GM12891 (cell line): ENCODE measurements at regions not wholly inside any gene's neighbourhood (a gene's known extent, or its start where the extent isn't known, plus 50 kb on each side); places are given as distances from the start of the nearest gene placed in this dataset.

Source experiments
- POLR2A ChIP-seq: IDR thresholded peaks from 2 replicates; pipeline ENCODE4 v1.6.1; 2011; ENCODE audit warnings: low read depth, low read length, control low read depth
- POLR2AphosphoS5 ChIP-seq: IDR thresholded peaks from 2 replicates; pipeline ENCODE4 v1.6.1; 2011; ENCODE audit warnings: low read depth, low read length, control low read depth

DNA sequence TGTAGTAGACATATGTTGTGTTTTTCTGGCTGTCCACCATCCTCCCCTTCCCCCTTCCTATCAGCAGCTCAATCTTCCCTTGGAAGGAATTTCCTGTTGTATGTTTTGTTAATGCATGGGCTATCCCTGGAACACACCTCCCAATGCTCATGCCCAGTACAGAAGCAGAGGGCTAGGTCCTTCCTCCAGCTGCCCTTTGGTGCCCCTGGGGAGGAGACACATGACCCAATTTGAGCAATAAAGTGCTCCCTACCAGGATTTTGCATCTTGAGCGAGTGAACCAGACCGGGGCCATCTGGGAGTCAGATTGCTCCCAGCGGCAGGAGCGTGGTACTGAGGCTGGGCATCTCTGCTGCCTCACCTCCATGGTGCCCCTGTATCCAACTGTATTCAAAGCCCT is 141.5 kb upstream of the MED13 start:
- TF ChIP-seq POLR2A, result no peak
- TF ChIP-seq POLR2AphosphoS5, result no peak
